GM21723 (cell line): ENCODE measurements at regions not wholly inside any gene's neighbourhood (a gene's known extent, or its start where the extent isn't known, plus 50 kb on each side); places are given as distances from the start of the nearest gene placed in this dataset.

Experiments
- ATAC-seq: cut with Tn5 transposase; IDR thresholded peaks from one replicate; pipeline ENCODE4 v1.9.1; 2021; ENCODE audit warnings: mild to moderate bottlenecking, moderate library complexity; ENCODE audit not compliant: unreplicated experiment

DNA sequence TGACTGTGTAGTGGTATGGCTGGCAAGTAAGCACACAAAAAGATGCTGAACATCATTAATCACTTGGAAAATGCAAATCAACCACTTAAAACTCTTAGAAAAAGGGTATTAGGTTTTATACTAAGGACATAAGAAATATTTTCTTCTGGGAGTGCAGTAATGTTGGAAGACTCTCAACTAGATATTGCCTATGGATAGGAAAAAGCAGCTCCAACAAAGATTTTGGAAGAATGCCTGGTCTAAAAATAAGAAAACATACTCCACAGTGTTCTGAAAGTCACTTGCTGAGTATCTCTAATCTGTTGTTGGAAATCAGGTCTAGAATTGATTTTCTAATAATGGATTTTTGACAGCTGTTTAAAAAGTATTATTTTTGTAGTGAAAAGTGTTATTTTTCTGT, 50.8 kb upstream of the PHYHIPL start:
- ATAC-seq, result no peak

DNA sequence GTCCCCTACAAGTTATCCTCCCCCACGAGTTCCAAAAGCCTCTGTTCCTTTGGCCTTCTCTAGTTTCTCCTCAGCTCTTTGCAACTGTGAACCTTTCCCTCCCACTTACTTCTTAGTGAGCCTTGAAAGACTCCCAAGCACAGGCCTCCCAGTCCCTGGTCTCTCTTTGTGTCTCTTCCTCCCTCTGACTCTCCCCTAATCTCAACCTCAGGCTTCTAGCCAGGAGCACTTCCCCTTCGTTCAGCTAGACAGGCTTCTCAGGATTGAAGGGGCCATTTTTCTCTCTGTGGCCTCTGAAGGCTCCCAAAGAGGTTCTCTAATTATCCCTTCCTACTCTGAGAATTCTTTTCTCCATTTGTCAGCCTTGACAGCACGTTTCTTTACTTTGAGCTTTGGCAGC, 50.2 kb upstream of the PHYHIPL start:
- ATAC-seq, result no peak
